K562 (cell line): ENCODE measurements at regions not wholly inside any gene's neighbourhood (a gene's known extent, or its start where the extent isn't known, plus 50 kb on each side); places are given as distances from the start of the nearest gene placed in this dataset.

Experiments used
- ATAC-seq: fragments of 200-7000 bp; cut with Tn5 transposase; 3 replicates; pipeline ENCODE4 v1.9.1; 2020; ENCODE audit warnings: moderate library complexity
- BruUV-seq: library from RNA; stranded (reverse); fragments of 400-500 nt; replicated peaks from 2 replicates; lab custom pipeline; 2021; lab: Mats Ljungman, UMichigan
- CTCF ChIA-PET: fragments of 300-600 bp; formaldehyde crosslinking; extraction: SDS; loops from one replicate; lab custom pipeline; 2021; ENCODE audit warnings: low intra/inter-chr PET ratio; lab: Yijun Ruan, JAX
- POLR2A ChIA-PET: fragments of 300-600, 350-650 bp; sonication (Branson Sonifier 250); formaldehyde crosslinking; extraction: SDS; loops from one replicate; lab custom pipeline; 2021; ENCODE audit warnings: antibody characterized with exemption, inconsistent platforms; lab: Yijun Ruan, JAX
- DNase-seq, 4 experiments: peaks; one replicate each; pipeline versions ENCODE4 v3.0.0 to v3.0.0-alpha.2; 2011 to 2018; ENCODE audit warnings: low spot score in 3 of 4, mixed read lengths in 3 of 4; ENCODE audit errors: extremely low read depth in 1 of 4
- FAIRE-seq: peaks from 2 replicates; lab custom pipeline; 2011; peaks lifted over from hg19 to GRCh38; lab: Jason Lieb, UNC
- H2AFZ ChIP-seq: 2 replicates; pipeline ENCODE4 v1.6.0; 2011; ENCODE audit warnings: low read depth, low read length, control low read depth, inconsistent platforms
- H3K27ac ChIP-seq: fragments of 200-600 bp; 3 replicates; pipeline ENCODE4 v1.8.0; 2011; ENCODE audit warnings: low read depth, mild to moderate bottlenecking, control low read depth, inconsistent platforms, low read length, moderate library complexity, mixed read lengths; ENCODE audit errors: extremely low read depth
- H3K27me3 ChIP-seq, 2 experiments: fragments of 300-600 bp in 1 of 2; 2 replicates in 1 of 2; 3 replicates in 1 of 2; pipeline versions ENCODE4 v1.6.0 to v1.8.0; 2011; ENCODE audit warnings: inconsistent platforms in 2 of 2, low read length in 2 of 2, mild to moderate bottlenecking in 1 of 2, mixed read lengths in 1 of 2, moderate library complexity in 1 of 2; ENCODE audit not compliant: control insufficient read depth in 2 of 2, insufficient read depth in 2 of 2
- H3K36me3 ChIP-seq: fragments of 300-600 bp; 3 replicates; pipeline ENCODE4 v1.8.0; 2011; ENCODE audit warnings: mild to moderate bottlenecking, low read length, inconsistent platforms; ENCODE audit not compliant: control insufficient read depth, insufficient read depth
- H3K4me1 ChIP-seq, 2 experiments: fragments of 200-600 bp in 1 of 2; replicated peaks in 1 of 2; 2 replicates in 1 of 2; 3 replicates in 1 of 2; pipeline versions ENCODE4 v1.5.1 to v1.8.0; 2011; ENCODE audit warnings: inconsistent platforms in 2 of 2, low read length in 2 of 2, mild to moderate bottlenecking in 1 of 2, mixed read lengths in 1 of 2, moderate library complexity in 1 of 2; ENCODE audit not compliant: control insufficient read depth in 2 of 2, insufficient read depth in 2 of 2
- H3K4me2 ChIP-seq: 2 replicates; pipeline ENCODE4 v1.6.1; 2011; ENCODE audit warnings: low read length, control low read depth, inconsistent platforms, mixed read lengths; ENCODE audit not compliant: insufficient read depth
- H3K4me3 ChIP-seq: fragments of 200-600 bp; sonication (generic), shearing (Covaris generic); 2 replicates; pipeline ENCODE4 v1.5.1; 2016; ENCODE audit warnings: control low read depth, inconsistent platforms
- H3K79me2 ChIP-seq: fragments of 200-600 bp; 3 replicates; pipeline ENCODE4 v1.8.0; 2011; ENCODE audit warnings: low read length, inconsistent platforms; ENCODE audit not compliant: control insufficient read depth, insufficient read depth
- H3K9ac ChIP-seq, 2 experiments: 2 replicates each; pipeline versions ENCODE4 v1.6.0 to v1.6.1; 2011; ENCODE audit warnings: low read depth in 2 of 2, low read length in 2 of 2, control low read depth in 1 of 2, inconsistent platforms in 1 of 2, mild to moderate bottlenecking in 1 of 2, mixed read lengths in 1 of 2; ENCODE audit not compliant: insufficient read depth in 1 of 2
- H3K9me1 ChIP-seq: one replicate; pipeline ENCODE4 v1.6.0; 2011; ENCODE audit warnings: inconsistent platforms, mild to moderate bottlenecking, low read length, moderate library complexity; ENCODE audit not compliant: control insufficient read depth, insufficient read depth
- H3K9me3 ChIP-seq: replicated peaks from 2 replicates; pipeline ENCODE4 v1.5.1; 2011; ENCODE audit warnings: low read depth, low read length, inconsistent platforms; ENCODE audit not compliant: control insufficient read depth, insufficient read depth
- H4K20me1 ChIP-seq: replicated peaks from 2 replicates; pipeline ENCODE4 v1.6.1; 2011; ENCODE audit warnings: low read length, inconsistent platforms, mixed read lengths; ENCODE audit not compliant: control insufficient read depth, insufficient read depth
- BACH1 ChIP-seq: fragments of 200-800 bp; sonication (Bioruptor generic); IDR thresholded peaks from 2 replicates; pipeline ENCODE4 v1.6.1; 2016; ENCODE audit warnings: missing genetic modification characterization, missing compliant biosample characterization
- CEBPB ChIP-seq: fragments of 450-650 bp; IDR thresholded peaks from 2 replicates; pipeline ENCODE4 v1.6.1; 2016; ENCODE audit warnings: missing genetic modification characterization, missing compliant biosample characterization
- CHCHD3 ChIP-seq: fragments of 250-450 bp; sonication (Bioruptor Pico); IDR thresholded peaks from 2 replicates; pipeline ENCODE4 v2.1.2; 2022; ENCODE audit warnings: mild to moderate bottlenecking
- CREBBP ChIP-seq: IDR thresholded peaks from one replicate; pipeline ENCODE4 v1.6.1; 2012; ENCODE audit warnings: low read depth, mild to moderate bottlenecking, control low read depth, inconsistent platforms, low read length
- GABPB2 ChIP-seq: fragments of 250-450 bp; sonication (Bioruptor Pico); conservative IDR thresholded peaks from 2 replicates; pipeline ENCODE4 v1.5.1; 2021; ENCODE audit warnings: mild to moderate bottlenecking
- LARP7 ChIP-seq: fragments of 450-650 bp; IDR thresholded peaks from 2 replicates; pipeline ENCODE4 v1.6.1; 2016
- LCOR ChIP-seq: sonication (generic); formaldehyde crosslinking; IDR thresholded peaks from 2 replicates; pipeline ENCODE4 v1.8.0; 2022; ENCODE audit warnings: mild to moderate bottlenecking, missing genetic modification reagents
- NFE2 ChIP-seq: IDR thresholded peaks from 2 replicates; pipeline ENCODE4 v1.6.1; 2014; ENCODE audit warnings: antibody characterized with exemption, low read depth
- POU5F1 ChIP-seq: fragments of 150-350 bp; IDR thresholded peaks from 2 replicates; pipeline ENCODE4 v1.6.1; 2014; ENCODE audit warnings: borderline replicate concordance, low read length, low read depth, mild to moderate bottlenecking; ENCODE audit not compliant: partially characterized antibody
- SIX5 ChIP-seq, 2 experiments: IDR thresholded peaks; 2 replicates each; pipeline ENCODE4 v1.6.1; 2011; ENCODE audit warnings: low read length in 2 of 2, borderline replicate concordance in 1 of 2, low read depth in 1 of 2, mild to moderate bottlenecking in 1 of 2, moderate library complexity in 1 of 2; ENCODE audit not compliant: insufficient read depth in 1 of 2
- SMAD2 ChIP-seq: fragments of 150-350 bp; IDR thresholded peaks from 2 replicates; pipeline ENCODE4 v1.6.1; 2014; ENCODE audit warnings: low read depth, mild to moderate bottlenecking, low read length
- SMARCA4 ChIP-seq: fragments of 450-650 bp; IDR thresholded peaks from 2 replicates; pipeline ENCODE4 v1.6.1; 2016
- STAT5B ChIP-seq: fragments of 250-450 bp; sonication (Bioruptor Pico); IDR thresholded peaks from 2 replicates; pipeline ENCODE4 v1.8.0; 2021; ENCODE audit warnings: mild to moderate bottlenecking, inconsistent platforms
- SUPT5H ChIP-seq: fragments of 450-650 bp; IDR thresholded peaks from 2 replicates; pipeline ENCODE4 v1.6.1; 2016
- TCF3 ChIP-seq: sonication (generic); formaldehyde crosslinking; IDR thresholded peaks from 2 replicates; pipeline ENCODE4 v1.4.0; 2020; ENCODE audit warnings: mild to moderate bottlenecking, missing genetic modification reagents
- ZNF347 ChIP-seq: fragments of 450-650 bp; formaldehyde crosslinking; IDR thresholded peaks from 2 replicates; pipeline ENCODE4 v1.4.0; 2020; ENCODE audit warnings: low read depth, mild to moderate bottlenecking, moderate library complexity
- ZNF449 ChIP-seq: fragments of 250-450 bp; sonication (Bioruptor Pico); IDR thresholded peaks from 2 replicates; pipeline ENCODE4 v1.8.0; 2022; ENCODE audit warnings: moderate library complexity, mild to moderate bottlenecking, inconsistent platforms
- ZNF655 ChIP-seq: fragments of 250-450 bp; sonication (Bioruptor Pico); IDR thresholded peaks from 2 replicates; pipeline ENCODE4 v1.5.0; 2021
- in situ Hi-C: fragments of 300-500 bp; cut with MboI; formaldehyde crosslinking; loops from 4 replicates; pipeline ENCODE4 v1.15.0; 2018; ENCODE audit warnings: inconsistent platforms, mixed read lengths
- intact Hi-C: fragments of 100-400 bp; cut with micrococcal nuclease; formaldehyde crosslinking; loops from 2 replicates; pipeline ENCODE4 v1.14.2; 2022

GRCh38 chr10:62972103-62972502 lies 155.9 kb upstream of the EGR2 start:
- ATAC-seq = no peak
- CTCF ChIA-PET = no interaction called here
- no peaks in the 10 kb centered on the region for H3K27me3 ChIP-seq
- H3K9me3 ChIP-seq = no peaks in the 10 kb centered on the region
- H3K9ac ChIP-seq = no peak overlapping the region
- H2AFZ ChIP-seq = no peak overlapping the region
- no peak for FAIRE-seq
- H4K20me1 ChIP-seq = no peaks in the 10 kb centered on the region
- no peak overlapping the region for H3K27ac ChIP-seq
- H3K4me2 ChIP-seq = no peak overlapping the region
- H3K9me1 ChIP-seq = no peaks in the 10 kb centered on the region
- POLR2A ChIA-PET = no interaction called here
- no peak overlapping the region for H3K4me3 ChIP-seq
- H3K36me3 ChIP-seq = no peaks in the 10 kb centered on the region
- no TSS peak for BruUV-seq
- in situ Hi-C loops (no loop called here), intact Hi-C loops (no loop called here)
- TF ChIP-seq STAT5B (CRISPR knock-in tag) = no peak
- TF ChIP-seq CEBPB (tag) = no peak
- TF ChIP-seq SMARCA4 = no peak
- no peak for TF ChIP-seq GABPB2 (CRISPR knock-in tag)
- no peak for TF ChIP-seq NFE2
- TF ChIP-seq LCOR (CRISPR knock-in tag) = no peak
- TF ChIP-seq CHCHD3 (CRISPR knock-in tag) = no peak
- no peak for TF ChIP-seq BACH1 (tag)
- no peak for TF ChIP-seq SUPT5H
- no peak for TF ChIP-seq TCF3 (CRISPR knock-in tag)
- TF ChIP-seq ZNF449 (CRISPR knock-in tag) = no peak
- TF ChIP-seq POU5F1 = no peak
- TF ChIP-seq LARP7 = no peak
- no peak for TF ChIP-seq SIX5 (IDR thresholded peaks at IDR 0.05; ENCODE audit: borderline replicate concordance in 1 of 2, insufficient read depth in 1 of 2, low read depth in 1 of 2, low read length in 2 of 2)
- no peak for TF ChIP-seq SMAD2
- no peak for TF ChIP-seq ZNF347
- no peak for TF ChIP-seq ZNF655 (CRISPR knock-in tag)
- TF ChIP-seq CREBBP = no peak
- no peaks in the 10 kb centered on the region for H3K79me2 ChIP-seq
- no peaks in the 10 kb centered on the region for H3K4me1 ChIP-seq
- no peak for DNase-seq
